ENCODE measurements at regions not wholly inside any gene's neighbourhood (a gene's known extent, or its start where the extent isn't known, plus 50 kb on each side); places are given as distances from the start of the nearest gene placed in this dataset.

- TF ChIP-seq CTCF (conservative IDR thresholded peaks at IDR 0.05; ENCODE audit: low read depth, low read length): no peak
- no peak for TF ChIP-seq EZH2 (IDR thresholded peaks at IDR 0.05; ENCODE audit: borderline replicate concordance, low read depth, low read length, poor library complexity, severe bottlenecking)
Measured at GRCh38 chr7:34603711-34604444, 54.1 kb upstream of the NPSR1 start.

Data from A673 (cell line).